Mesenchymal stem cell (in vitro differentiated cells and primary cell): ENCODE measurements at regions not wholly inside any gene's neighbourhood (a gene's known extent, or its start where the extent isn't known, plus 50 kb on each side); places are given as distances from the start of the nearest gene placed in this dataset.

Experiments used
- DNase-seq: peaks from one replicate; pipeline ENCODE4 v3.0.0-alpha.2; 2013
- H2AFZ ChIP-seq: one replicate; pipeline ENCODE4 v1.6.1; 2013; ENCODE audit warnings: low read depth, mild to moderate bottlenecking, control low read depth, inconsistent platforms, low read length, moderate library complexity
- H2AK5ac ChIP-seq: 2 replicates; pipeline ENCODE4 v1.6.1; 2013; ENCODE audit warnings: low read length, moderate library complexity, mild to moderate bottlenecking, inconsistent platforms; ENCODE audit not compliant: severe bottlenecking
- H2BK120ac ChIP-seq: one replicate; pipeline ENCODE4 v1.6.1; 2013; ENCODE audit warnings: low read depth, mild to moderate bottlenecking, inconsistent platforms, low read length, moderate library complexity
- H2BK12ac ChIP-seq, 2 experiments: one replicate each; pipeline ENCODE4 v1.6.1; 2013; ENCODE audit warnings: inconsistent platforms in 2 of 2, low read length in 2 of 2, mild to moderate bottlenecking in 2 of 2, moderate library complexity in 2 of 2, control low read depth in 1 of 2
- H2BK15ac ChIP-seq: one replicate; pipeline ENCODE4 v1.6.1; 2013; ENCODE audit warnings: mild to moderate bottlenecking, low read depth, inconsistent platforms; ENCODE audit not compliant: poor library complexity, severe bottlenecking
- H2BK5ac ChIP-seq: 2 replicates; pipeline ENCODE4 v1.6.1; 2013; ENCODE audit warnings: low read depth, mild to moderate bottlenecking, low read length, control low read depth, inconsistent platforms; ENCODE audit not compliant: poor library complexity, severe bottlenecking
- H3K14ac ChIP-seq, 2 experiments: one replicate each; pipeline ENCODE4 v1.6.1; 2013; ENCODE audit warnings: inconsistent platforms in 2 of 2, low read length in 2 of 2, control low read depth in 1 of 2, mild to moderate bottlenecking in 1 of 2, moderate library complexity in 1 of 2
- H3K18ac ChIP-seq, 2 experiments: one replicate each; pipeline ENCODE4 v1.6.1; 2013; ENCODE audit warnings: inconsistent platforms in 2 of 2, low read length in 2 of 2, control low read depth in 1 of 2, low read depth in 1 of 2, mild to moderate bottlenecking in 1 of 2
- H3K23ac ChIP-seq, 2 experiments: one replicate each; pipeline ENCODE4 v1.6.1; 2013; ENCODE audit warnings: inconsistent platforms in 2 of 2, low read length in 2 of 2, mild to moderate bottlenecking in 2 of 2, moderate library complexity in 2 of 2, control low read depth in 1 of 2
- H3K27ac ChIP-seq: 2 replicates; pipeline ENCODE4 v1.5.1; 2013; ENCODE audit warnings: mild to moderate bottlenecking, moderate library complexity, low read length, control low read depth, inconsistent platforms; ENCODE audit not compliant: poor library complexity, severe bottlenecking
- H3K27me3 ChIP-seq, 2 experiments: 2 replicates each; pipeline versions ENCODE4 v1.6.1 to v1.7.0; 2013; ENCODE audit warnings: low read length in 2 of 2, mild to moderate bottlenecking in 2 of 2, moderate library complexity in 2 of 2, control low read depth in 1 of 2, inconsistent platforms in 1 of 2; ENCODE audit not compliant: control insufficient read depth in 1 of 2, insufficient read depth in 1 of 2
- H3K36me3 ChIP-seq, 2 experiments: 2 replicates each; pipeline versions ENCODE4 v1.6.1 to v1.7.0; 2013; ENCODE audit warnings: low read length in 2 of 2, control low read depth in 1 of 2, inconsistent platforms in 1 of 2, low read depth in 1 of 2, mild to moderate bottlenecking in 1 of 2; ENCODE audit not compliant: insufficient read depth in 2 of 2, control insufficient read depth in 1 of 2
- H3K4ac ChIP-seq, 2 experiments: one replicate each; pipeline ENCODE4 v1.6.1; 2013; ENCODE audit warnings: inconsistent platforms in 2 of 2, low read length in 2 of 2, mild to moderate bottlenecking in 2 of 2, moderate library complexity in 2 of 2, control low read depth in 1 of 2, low read depth in 1 of 2
- H3K4me1 ChIP-seq: 2 replicates; pipeline ENCODE4 v1.6.1; 2013; ENCODE audit warnings: low read depth, low read length, control low read depth; ENCODE audit not compliant: control insufficient read depth, insufficient read depth
- H3K4me2 ChIP-seq: 2 replicates; pipeline ENCODE4 v1.6.1; 2013; ENCODE audit warnings: low read length, mild to moderate bottlenecking, inconsistent platforms; ENCODE audit not compliant: poor library complexity, severe bottlenecking
- H3K4me3 ChIP-seq, 2 experiments: 2 replicates each; pipeline versions ENCODE4 v1.5.1 to v1.7.0; 2013; ENCODE audit warnings: low read length in 2 of 2, mild to moderate bottlenecking in 2 of 2, control low read depth in 1 of 2, low read depth in 1 of 2; ENCODE audit not compliant: insufficient read depth in 1 of 2
- H3K79me1 ChIP-seq: replicated peaks from 2 replicates; pipeline ENCODE4 v1.6.1; 2013; ENCODE audit warnings: mild to moderate bottlenecking, control low read depth, low read length, inconsistent platforms; ENCODE audit not compliant: poor library complexity, severe bottlenecking
- H3K9ac ChIP-seq: 2 replicates; pipeline ENCODE4 v1.7.0; 2013; ENCODE audit warnings: mild to moderate bottlenecking, low read length, moderate library complexity
- H3K9me3 ChIP-seq: 2 replicates; pipeline ENCODE4 v1.7.0; 2013; ENCODE audit warnings: mild to moderate bottlenecking, low read length; ENCODE audit not compliant: control insufficient read depth
- H4K8ac ChIP-seq: one replicate; pipeline ENCODE4 v1.6.1; 2013; ENCODE audit warnings: inconsistent platforms, mild to moderate bottlenecking, low read length, moderate library complexity
- H4K91ac ChIP-seq: one replicate; pipeline ENCODE4 v1.6.1; 2013; ENCODE audit warnings: mild to moderate bottlenecking, low read length, inconsistent platforms
- WGBS: methylation state at CpG from one replicate; pipeline ENCODE4 v1.1.7; 2013; ENCODE audit warnings: mixed read lengths; 5-methylcytosine and 5-hydroxymethylcytosine counted together

- DNase-seq: no peak
- Histone ChIP-seq H3K27me3 (no peaks in the 10 kb centered on the region), H2BK120ac (no peak overlapping the region), H2BK15ac (no peak overlapping the region), H4K91ac (no peak overlapping the region), H3K4me1 (no peaks in the 10 kb centered on the region), H4K8ac (no peak overlapping the region), H2AK5ac (no peak overlapping the region), H3K9ac (no peak overlapping the region), H2AFZ (no peak overlapping the region), H2BK12ac (no peak overlapping the region), H3K4me2 (no peak overlapping the region), H3K79me1 (no peaks in the 10 kb centered on the region), H3K27ac (no peak overlapping the region), H2BK5ac (no peak overlapping the region), H3K14ac (no peak overlapping the region), H3K23ac (no peak overlapping the region), H3K9me3 (no peaks in the 10 kb centered on the region), H3K4ac (no peak overlapping the region), H3K36me3 (no peaks in the 10 kb centered on the region), H3K4me3 (no peak overlapping the region), H3K18ac (no peak overlapping the region)
Observed at GRCh38 chr9:26358836-26359235, 533.8 kb downstream of the CAAP1 start.

DNA sequence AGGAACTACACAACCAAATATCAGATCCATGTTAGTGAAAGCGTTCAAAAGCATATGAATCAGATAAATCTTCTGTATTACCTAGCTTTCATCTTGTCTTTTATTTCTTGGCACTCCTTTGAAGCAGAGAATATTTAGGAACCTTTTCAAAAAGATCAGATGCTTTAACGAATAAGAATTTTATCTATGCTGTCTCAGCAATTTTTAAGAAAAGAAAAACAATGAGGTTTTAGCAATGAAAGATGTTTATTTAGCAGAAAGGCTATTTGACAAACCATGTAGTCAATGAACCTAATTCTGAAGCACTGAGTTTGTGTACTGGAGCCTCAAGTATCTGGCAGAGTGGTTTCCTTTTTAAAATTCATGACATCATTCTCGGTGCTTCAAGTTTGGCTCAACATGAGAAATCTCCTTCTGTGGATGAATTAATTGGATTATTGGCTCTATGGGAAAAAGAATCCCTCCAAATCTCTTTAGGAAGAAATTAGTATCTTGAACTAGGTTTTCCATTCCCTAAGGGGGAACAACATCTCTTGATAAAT, 534.7 kb downstream of the CAAP1 start:
- Histone ChIP-seq H3K9me3 (no peaks in the 10 kb centered on the region), H3K23ac (no peak overlapping the region), H3K79me1 (no peaks in the 10 kb centered on the region), H4K91ac (no peak overlapping the region), H3K36me3 (no peaks in the 10 kb centered on the region), H2BK15ac (no peak overlapping the region), H3K4me2 (no peak overlapping the region), H3K4me3 (no peak overlapping the region), H2BK120ac (no peak overlapping the region), H3K14ac (no peak overlapping the region), H2BK12ac (no peak overlapping the region), H3K18ac (no peak overlapping the region), H3K27me3 (no peaks in the 10 kb centered on the region), H2AFZ (no peak overlapping the region), H3K4me1 (no peaks in the 10 kb centered on the region), H2BK5ac (no peak overlapping the region), H3K9ac (no peak overlapping the region), H3K27ac (no peak overlapping the region), H2AK5ac (no peak overlapping the region), H4K8ac (no peak overlapping the region), H3K4ac (no peak overlapping the region)
- 70% methylated on average over 2 of the region's 3 CpGs for WGBS
- DNase-seq: no peak

GRCh38 chr9:26356491-26356890, 536.1 kb downstream of the CAAP1 start:
- H3K4me2 ChIP-seq: no peak overlapping the region
- no peak overlapping the region for H3K18ac ChIP-seq
- H2BK12ac ChIP-seq: no peak overlapping the region
- H3K9me3 ChIP-seq: no peaks in the 10 kb centered on the region
- no peak overlapping the region for H2AK5ac ChIP-seq
- H3K23ac ChIP-seq: no peak overlapping the region
- no peak overlapping the region for H3K14ac ChIP-seq
- no peak overlapping the region for H2BK120ac ChIP-seq
- no peak overlapping the region for H4K8ac ChIP-seq
- no peak overlapping the region for H3K4me3 ChIP-seq
- no peak overlapping the region for H2BK5ac ChIP-seq
- H3K27ac ChIP-seq: no peak overlapping the region
- WGBS: 40% methylated on average over 1 of the region's 2 CpGs
- no peak for DNase-seq
- no peak overlapping the region for H3K4ac ChIP-seq
- no peaks in the 10 kb centered on the region for H3K27me3 ChIP-seq
- no peak overlapping the region for H4K91ac ChIP-seq
- no peak overlapping the region for H2AFZ ChIP-seq
- H3K36me3 ChIP-seq: no peaks in the 10 kb centered on the region
- H3K9ac ChIP-seq: no peak overlapping the region
- H2BK15ac ChIP-seq: no peak overlapping the region
- no peaks in the 10 kb centered on the region for H3K4me1 ChIP-seq
- no peaks in the 10 kb centered on the region for H3K79me1 ChIP-seq

DNA sequence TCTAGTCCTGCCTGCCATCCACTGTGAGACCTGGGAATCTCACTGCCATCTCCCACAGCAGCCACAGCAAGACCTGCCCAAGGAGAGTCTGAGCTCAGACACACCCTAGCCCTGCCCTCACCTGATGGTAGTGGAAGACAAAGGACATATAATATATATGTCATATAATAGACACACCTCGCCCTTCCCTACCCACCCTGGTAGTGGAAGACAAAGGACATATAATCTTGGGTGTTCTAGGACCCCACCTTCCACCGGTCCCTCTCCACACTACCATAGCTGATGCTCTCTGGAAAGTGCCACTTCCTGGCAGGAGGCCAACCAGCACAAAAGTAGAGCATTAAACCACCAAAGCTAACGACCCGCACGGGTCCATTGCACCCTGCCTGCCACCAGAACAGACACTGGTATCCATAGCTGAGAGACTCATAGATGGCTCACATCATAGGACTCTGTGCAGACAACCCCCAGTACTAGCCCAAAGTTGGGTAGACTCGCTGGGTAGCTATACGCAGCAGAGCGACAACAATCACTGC, 545.6 kb downstream of the CAAP1 start:
- DNase-seq: no peak
- no peak overlapping the region for H3K18ac ChIP-seq

More for the DNA sequence above, 545.6 kb downstream of the CAAP1 start:
- H4K8ac ChIP-seq: no peak overlapping the region
- H3K36me3 ChIP-seq: no peaks in the 10 kb centered on the region
- no peak overlapping the region for H2BK15ac ChIP-seq
- no peak overlapping the region for H2BK120ac ChIP-seq
- H3K23ac ChIP-seq: no peak overlapping the region
- H3K4me3 ChIP-seq: no peak overlapping the region
- H3K4me1 ChIP-seq: no peaks in the 10 kb centered on the region
- H3K79me1 ChIP-seq: no peaks in the 10 kb centered on the region
- no peak overlapping the region for H3K9ac ChIP-seq
- H2BK5ac ChIP-seq: no peak overlapping the region
- no peak overlapping the region for H3K14ac ChIP-seq
- H3K4me2 ChIP-seq: no peak overlapping the region
- peaks cover 30% of the 10 kb centered on the region for H3K9me3 ChIP-seq
- 84% methylated on average over 8 of the region's 8 CpGs for WGBS
- no peak overlapping the region for H2AK5ac ChIP-seq
- H3K27ac ChIP-seq: no peak overlapping the region
- no peak overlapping the region for H2AFZ ChIP-seq
- no peak overlapping the region for H4K91ac ChIP-seq
- no peak overlapping the region for H2BK12ac ChIP-seq
- no peaks in the 10 kb centered on the region for H3K27me3 ChIP-seq
- no peak overlapping the region for H3K4ac ChIP-seq
